Osteoblast (primary cell): ENCODE measurements at regions not wholly inside any gene's neighbourhood (a gene's known extent, or its start where the extent isn't known, plus 50 kb on each side); places are given as distances from the start of the nearest gene placed in this dataset.

ENCODE experiments used
- DNase-seq: peaks from one replicate; pipeline ENCODE4 v3.0.0; 2011; ENCODE audit warnings: low spot score, mixed read lengths; ENCODE audit not compliant: insufficient read length; ENCODE audit errors: missing footprints
- H2AFZ ChIP-seq: 2 replicates; pipeline ENCODE4 v1.6.0; 2011; ENCODE audit warnings: mild to moderate bottlenecking, low read length
- H3K27ac ChIP-seq: 2 replicates; pipeline ENCODE4 v1.5.1; 2011; ENCODE audit warnings: mild to moderate bottlenecking, low read depth, low read length, moderate library complexity
- H3K27me3 ChIP-seq: 2 replicates; pipeline ENCODE4 v1.6.0; 2012; ENCODE audit warnings: mild to moderate bottlenecking, control low read depth, inconsistent platforms, low read length, moderate library complexity; ENCODE audit not compliant: insufficient read depth
- H3K36me3 ChIP-seq: 2 replicates; pipeline ENCODE4 v1.5.1; 2011; ENCODE audit warnings: mild to moderate bottlenecking, low read length, control low read depth, moderate library complexity; ENCODE audit not compliant: insufficient read depth
- H3K4me1 ChIP-seq: 2 replicates; pipeline ENCODE4 v1.5.1; 2011; ENCODE audit warnings: mild to moderate bottlenecking, low read length, control low read depth, moderate library complexity; ENCODE audit not compliant: insufficient read depth
- H3K4me2 ChIP-seq: 2 replicates; pipeline ENCODE4 v1.6.0; 2011; ENCODE audit warnings: mild to moderate bottlenecking, low read length; ENCODE audit not compliant: insufficient read depth
- H3K4me3 ChIP-seq: fragments of 200-600 bp; sonication (generic); 3 replicates; pipeline ENCODE4 v1.5.1; 2012; ENCODE audit warnings: mild to moderate bottlenecking, low read length, inconsistent platforms; ENCODE audit not compliant: insufficient read depth
- H3K79me2 ChIP-seq: 2 replicates; pipeline ENCODE4 v1.6.0; 2012; ENCODE audit warnings: mild to moderate bottlenecking, low read length, control low read depth, inconsistent platforms; ENCODE audit not compliant: insufficient read depth
- H3K9me3 ChIP-seq: 2 replicates; pipeline ENCODE4 v1.5.1; 2011; ENCODE audit warnings: low read depth, low read length, control low read depth
- H4K20me1 ChIP-seq: 2 replicates; pipeline ENCODE4 v1.6.0; 2012; ENCODE audit warnings: mild to moderate bottlenecking, low read length, control low read depth; ENCODE audit not compliant: insufficient read depth
- CTCF ChIP-seq: IDR thresholded peaks from 2 replicates; pipeline ENCODE4 v1.5.1; 2011; ENCODE audit warnings: mild to moderate bottlenecking, low read depth, low read length, moderate library complexity; ENCODE audit errors: extremely low read depth

DNA sequence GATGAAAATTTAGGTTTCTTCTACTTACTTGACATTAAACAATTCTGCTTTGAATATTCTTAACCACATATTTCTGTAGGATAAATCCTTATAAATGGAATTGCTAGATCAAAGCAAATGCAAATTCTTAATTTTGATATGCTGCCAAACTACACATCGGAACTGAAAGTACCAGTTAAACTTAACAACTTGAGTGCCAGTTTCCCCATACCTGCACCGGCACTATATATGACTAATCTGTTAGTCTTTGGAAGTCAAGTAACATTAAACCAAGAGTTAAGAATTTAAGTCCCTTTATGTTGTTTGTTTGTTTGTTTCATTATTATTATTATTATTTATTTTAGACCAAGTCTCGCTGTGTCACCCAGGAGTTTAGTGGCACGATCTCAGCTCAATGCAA is 103.9 kb upstream of the AKAP13 start:
- Histone ChIP-seq H2AFZ (no peak overlapping the region), H3K4me1 (no peaks in the 10 kb centered on the region), H3K9me3 (no peaks in the 10 kb centered on the region), H3K79me2 (no peaks in the 10 kb centered on the region), H3K4me2 (no peak overlapping the region), H3K27me3 (no peaks in the 10 kb centered on the region), H3K4me3 (no peak overlapping the region), H3K36me3 (no peaks in the 10 kb centered on the region), H4K20me1 (no peaks in the 10 kb centered on the region), H3K27ac (no peak overlapping the region)
- DNase-seq, result no peak
- no peak for TF ChIP-seq CTCF

DNA sequence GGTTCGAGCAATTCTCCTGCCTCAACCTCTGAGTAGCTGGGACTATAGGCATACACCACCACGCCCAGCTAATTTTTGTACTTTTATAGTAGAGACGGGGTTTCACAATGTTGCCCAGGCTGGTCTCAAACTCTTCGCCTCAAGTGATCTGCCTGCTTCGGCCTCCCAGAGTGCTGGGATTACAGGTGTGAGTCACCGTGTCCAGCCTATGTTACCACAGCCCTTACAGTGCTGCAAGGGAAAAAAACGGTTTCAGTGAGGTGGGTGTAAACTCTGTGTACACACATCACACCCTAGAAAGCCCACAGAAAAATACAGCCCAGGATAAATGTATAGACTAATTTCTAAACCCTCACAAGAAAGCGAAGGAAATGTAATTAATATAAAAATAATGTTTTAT is 103.5 kb upstream of the AKAP13 start:
- H3K27me3 ChIP-seq, result no peaks in the 10 kb centered on the region
- no peak overlapping the region for H2AFZ ChIP-seq
- no peak for TF ChIP-seq CTCF
- H3K4me3 ChIP-seq, result no peak overlapping the region
- no peak overlapping the region for H3K4me2 ChIP-seq
- no peaks in the 10 kb centered on the region for H3K36me3 ChIP-seq
- H3K79me2 ChIP-seq, result no peaks in the 10 kb centered on the region
- DNase-seq, result no peak
- no peaks in the 10 kb centered on the region for H3K9me3 ChIP-seq
- no peaks in the 10 kb centered on the region for H4K20me1 ChIP-seq
- no peak overlapping the region for H3K27ac ChIP-seq
- H3K4me1 ChIP-seq, result no peaks in the 10 kb centered on the region

- H3K79me2 ChIP-seq, result no peaks in the 10 kb centered on the region
- no peak for TF ChIP-seq CTCF
- H3K4me3 ChIP-seq, result no peak overlapping the region
- no peaks in the 10 kb centered on the region for H4K20me1 ChIP-seq
- no peak overlapping the region for H2AFZ ChIP-seq
- H3K36me3 ChIP-seq, result no peaks in the 10 kb centered on the region
- peaks cover 4% of the 10 kb centered on the region for H3K27me3 ChIP-seq
- H3K27ac ChIP-seq, result no peak overlapping the region
- no peak for DNase-seq
- H3K4me1 ChIP-seq, result peaks cover 6% of the 10 kb centered on the region
- no peaks in the 10 kb centered on the region for H3K9me3 ChIP-seq
- H3K4me2 ChIP-seq, result no peak overlapping the region
Measured at GRCh38 chr15:85277847-85278370, 102.5 kb upstream of the AKAP13 start.

DNA sequence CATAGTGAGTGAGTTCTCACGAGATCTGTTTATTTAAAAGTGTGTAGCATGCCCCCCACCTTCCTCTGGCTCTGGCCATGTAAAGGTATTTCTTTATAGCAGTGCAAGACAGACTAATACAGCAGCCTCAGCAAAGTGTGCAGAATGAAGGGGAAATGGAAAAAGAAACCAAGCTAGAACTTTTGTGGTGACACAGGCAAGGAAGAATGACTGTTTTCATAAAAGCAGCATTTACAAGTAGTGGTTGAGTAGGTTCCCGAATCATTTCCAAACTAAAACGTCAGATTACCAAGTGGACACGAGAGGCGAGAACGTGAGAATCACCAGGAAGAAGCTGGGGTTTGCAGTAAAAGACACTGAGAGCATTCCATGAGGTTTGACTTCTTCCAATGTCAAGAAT is 100.2 kb upstream of the AKAP13 start:
- Histone ChIP-seq H3K27me3 (peaks cover 4% of the 10 kb centered on the region), H3K4me2 (peak overlapping the region; percentile 23), H3K27ac (no peak overlapping the region), H3K36me3 (no peaks in the 10 kb centered on the region), H3K4me1 (peaks cover 6% of the 10 kb centered on the region), H4K20me1 (no peaks in the 10 kb centered on the region), H3K79me2 (no peaks in the 10 kb centered on the region), H3K9me3 (no peaks in the 10 kb centered on the region), H2AFZ (no peak overlapping the region), H3K4me3 (no peak overlapping the region)
- no peak for DNase-seq
- TF ChIP-seq CTCF, result no peak
